Activated T-helper 9 cell treated with anti-CD3 and anti-CD28 coated beads, Interleukin-2, amount 50 U/mL, for 16 hours (primary cell): ENCODE measurements at regions not wholly inside any gene's neighbourhood (a gene's known extent, or its start where the extent isn't known, plus 50 kb on each side); places are given as distances from the start of the nearest gene placed in this dataset.
"Not testable (repeated sequence)": the region's sequence is repeated elsewhere in the genome, so short reads cannot be mapped to it uniquely, and the experiment has no call there.

Source experiments
- DNase-seq: peaks from one replicate; pipeline ENCODE4 v3.0.0-alpha.2; 2020; ENCODE audit warnings: low read depth

DNA sequence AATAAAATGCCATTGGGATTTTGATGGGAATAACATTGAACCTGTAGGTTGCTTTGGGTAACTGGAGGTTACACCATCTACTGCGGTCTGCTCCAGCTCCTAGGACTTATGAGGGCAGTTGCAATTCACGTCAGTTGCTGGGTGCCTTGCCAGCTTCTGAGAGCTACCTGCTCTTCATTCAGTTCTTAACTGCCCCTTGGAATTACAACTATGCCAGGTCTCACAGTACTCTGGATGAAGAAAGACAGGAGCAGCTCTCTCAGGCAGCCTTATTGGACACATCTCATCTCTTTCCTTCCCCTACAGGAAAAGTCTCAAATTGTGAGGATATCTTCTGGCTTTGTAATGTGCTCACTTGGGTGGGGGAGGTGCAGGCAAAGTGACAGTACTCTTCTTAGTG is 1643.3 kb downstream of the GRIK2 start:
- DNase-seq = no peak

GRCh38 chr6:103027271-103027931 is 1633.9 kb downstream of the GRIK2 start:
- no peak for DNase-seq

GRCh38 chr6:103018426-103018825 is 1624.9 kb downstream of the GRIK2 start:
- no peak for DNase-seq

DNA sequence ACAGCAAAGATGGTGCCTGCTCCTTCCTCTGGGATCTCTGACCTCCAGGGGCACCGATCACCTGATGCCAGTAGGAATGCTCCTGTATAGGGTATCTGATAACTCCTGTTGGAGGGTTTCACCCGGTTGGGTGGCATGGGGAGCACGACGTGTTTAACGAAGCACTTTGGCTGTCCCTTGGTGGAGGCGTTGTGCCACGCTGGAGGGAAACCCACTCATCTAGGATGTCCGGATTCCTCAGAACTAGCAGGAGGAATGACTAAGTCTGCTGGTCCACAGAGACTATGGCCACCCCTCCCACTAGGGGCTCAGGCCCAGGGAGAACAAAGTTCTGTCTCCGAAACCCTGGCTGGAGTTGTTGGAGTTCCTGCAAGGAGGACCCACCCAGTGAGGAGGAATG is 1624.4 kb downstream of the GRIK2 start:
- no peak for DNase-seq

DNA sequence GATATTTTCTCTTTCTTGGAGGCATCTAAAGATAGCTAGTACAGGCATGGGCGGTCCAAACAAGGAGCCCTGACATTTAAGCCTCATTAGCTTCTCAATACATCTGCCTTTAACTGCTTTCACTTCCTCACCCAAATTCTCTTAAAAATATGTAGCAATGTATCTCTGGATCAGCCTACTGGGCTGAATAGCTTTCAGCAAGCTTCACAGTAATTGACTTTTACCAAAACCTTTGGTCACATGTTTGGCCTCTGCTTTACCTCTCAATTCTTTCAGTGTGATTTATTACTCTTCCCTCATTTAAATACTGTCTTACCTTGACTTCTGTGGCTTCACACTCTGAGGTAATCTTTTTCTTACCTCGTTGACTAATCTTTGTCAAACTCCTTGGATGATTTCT is 1618.1 kb downstream of the GRIK2 start:
- no peak for DNase-seq

DNA sequence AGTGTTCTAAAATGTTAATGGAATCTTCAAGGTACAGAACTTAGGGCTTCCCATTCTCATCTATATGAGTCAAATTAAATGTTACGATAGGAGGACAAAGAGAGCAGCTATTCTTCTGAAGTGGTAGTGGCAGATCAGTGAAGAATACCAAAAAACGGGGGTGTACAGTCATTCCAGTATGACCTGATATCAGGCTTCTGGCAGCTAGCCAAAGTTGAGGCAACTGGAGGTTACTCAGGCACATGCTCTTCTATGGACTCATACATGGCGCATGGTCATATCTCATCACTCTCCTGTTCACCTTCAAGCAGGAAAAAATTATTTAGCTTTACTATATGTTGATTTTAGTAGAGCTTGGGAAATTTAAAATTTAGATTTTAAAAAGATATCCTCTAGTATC is 1608.8 kb downstream of the GRIK2 start:
- no peak for DNase-seq

DNA sequence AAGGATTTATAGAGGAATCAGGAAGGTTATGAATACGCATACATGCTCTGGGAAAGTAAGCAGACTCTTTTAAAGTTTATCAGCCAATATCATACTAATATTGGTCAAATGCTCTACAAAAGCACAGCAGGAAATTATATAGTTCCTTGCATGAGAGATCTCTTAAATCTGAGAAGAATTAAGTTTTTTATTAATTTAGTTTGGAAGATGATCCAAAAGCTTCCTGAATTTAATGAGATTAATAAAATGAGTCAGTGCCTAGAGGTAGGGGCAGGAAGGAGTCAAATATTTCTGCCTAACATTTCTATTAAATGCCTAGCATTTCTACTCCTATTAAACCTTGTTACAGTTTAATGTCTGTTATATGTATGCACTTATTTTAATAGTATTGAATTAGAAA is 1608.2 kb downstream of the GRIK2 start:
- no peak for DNase-seq

GRCh38 chr6:103000688-103001087 is 1607.2 kb downstream of the GRIK2 start:
- DNase-seq = no peak

DNA sequence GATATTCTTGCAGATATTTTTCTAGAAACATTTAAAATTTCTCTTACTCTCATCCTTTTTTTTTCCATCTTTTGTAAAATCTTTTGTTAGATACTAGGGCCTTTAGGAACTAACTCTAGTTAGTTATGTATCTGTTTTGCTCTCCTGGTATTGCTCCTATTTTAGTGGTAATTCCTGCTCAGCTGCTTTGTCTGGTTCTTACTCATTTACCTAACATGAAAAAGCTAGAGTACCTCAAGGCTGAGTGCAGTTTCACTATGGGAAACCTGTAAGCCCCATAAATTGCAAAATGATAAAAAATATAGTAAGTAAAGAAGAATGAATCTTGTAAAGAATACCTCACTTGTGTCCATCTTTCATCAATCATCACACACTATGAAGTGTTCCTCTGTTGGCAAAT is 1602.0 kb downstream of the GRIK2 start:
- DNase-seq = no peak

DNA sequence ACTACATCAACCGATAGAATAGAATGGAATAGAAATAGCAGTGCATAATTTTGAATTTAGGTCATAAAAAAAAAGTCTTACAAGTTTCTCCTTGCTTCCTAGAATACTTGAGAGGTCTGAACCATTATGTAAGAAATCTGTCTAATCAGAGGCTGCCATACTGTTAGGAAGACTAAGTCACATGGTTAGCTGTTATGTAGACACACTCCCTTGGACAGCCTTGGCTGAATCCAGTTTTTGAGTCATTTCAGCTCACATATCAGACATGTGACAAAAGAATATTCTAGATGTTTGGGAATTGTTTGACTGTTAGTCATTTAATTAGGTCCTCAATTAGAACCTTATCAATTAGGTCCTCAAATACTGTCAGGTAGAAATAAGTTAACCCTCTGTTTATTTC is 1601.4 kb downstream of the GRIK2 start:
- DNase-seq = no peak

- no peak for DNase-seq
Observed at GRCh38 chr6:102986086-102986485, 1592.6 kb downstream of the GRIK2 start.

DNA sequence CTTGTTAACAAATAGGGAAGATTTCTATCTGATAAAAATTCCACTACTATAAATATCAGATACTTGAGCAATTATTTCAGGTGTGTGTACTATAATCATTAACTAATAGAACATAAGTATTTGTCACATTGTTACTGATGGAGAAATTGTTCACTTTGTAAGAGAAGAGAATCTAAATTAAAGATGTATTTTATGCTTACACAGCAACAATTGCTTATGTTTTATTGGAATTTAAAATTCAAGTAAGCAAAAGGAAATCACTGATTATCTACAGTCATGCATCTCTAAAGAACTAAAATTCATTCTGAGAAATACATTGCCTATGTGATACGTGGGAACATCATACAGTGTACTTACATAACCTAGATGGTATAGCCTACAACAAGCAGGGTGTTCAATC is 1590.8 kb downstream of the GRIK2 start:
- DNase-seq = no peak

GRCh38 chr6:102981490-102982015 is 1588.0 kb downstream of the GRIK2 start:
- DNase-seq = no peak

- no peak for DNase-seq
Observed at GRCh38 chr6:102980951-102981350, 1587.4 kb downstream of the GRIK2 start.

- DNase-seq = no peak
Observed at GRCh38 chr6:102961902-102962301, 1568.4 kb downstream of the GRIK2 start.

DNA sequence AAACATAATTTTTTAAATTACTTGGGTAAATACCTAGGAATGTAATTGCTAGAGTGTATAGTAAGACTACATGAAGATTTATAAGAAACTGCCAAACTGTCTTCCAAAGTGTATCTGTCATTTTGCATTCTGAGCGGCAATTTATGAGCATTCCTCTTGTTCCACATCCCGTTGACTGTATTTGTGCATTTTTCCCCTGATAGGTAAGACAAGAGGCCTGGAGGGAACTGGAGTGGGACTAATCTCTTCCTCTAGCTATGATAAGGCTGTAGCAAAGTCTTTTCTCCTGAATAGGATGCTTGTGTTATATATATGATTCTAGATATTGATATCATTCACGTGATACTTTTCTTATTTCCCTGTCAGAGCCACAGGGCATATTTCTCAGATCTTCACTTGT is 1557.5 kb downstream of the GRIK2 start:
- DNase-seq = no peak

DNA sequence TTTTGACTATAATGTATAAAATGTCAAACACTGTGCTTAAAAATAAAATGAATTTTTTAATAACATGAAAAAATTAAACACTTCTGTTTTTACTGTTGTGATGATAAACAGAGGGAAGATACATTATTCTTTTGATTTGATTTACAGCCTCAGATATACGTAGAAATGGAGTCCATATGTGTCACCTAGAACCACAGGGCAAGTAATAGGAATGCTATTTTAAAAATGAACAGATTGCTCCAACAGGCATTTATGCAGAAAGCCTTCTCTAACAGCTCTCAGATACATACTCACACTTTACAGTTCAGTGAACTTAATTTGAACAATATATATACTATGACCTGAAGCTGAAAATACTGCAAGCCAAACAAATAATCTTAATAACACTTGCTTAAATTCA is 1551.0 kb downstream of the GRIK2 start:
- no peak for DNase-seq

DNA sequence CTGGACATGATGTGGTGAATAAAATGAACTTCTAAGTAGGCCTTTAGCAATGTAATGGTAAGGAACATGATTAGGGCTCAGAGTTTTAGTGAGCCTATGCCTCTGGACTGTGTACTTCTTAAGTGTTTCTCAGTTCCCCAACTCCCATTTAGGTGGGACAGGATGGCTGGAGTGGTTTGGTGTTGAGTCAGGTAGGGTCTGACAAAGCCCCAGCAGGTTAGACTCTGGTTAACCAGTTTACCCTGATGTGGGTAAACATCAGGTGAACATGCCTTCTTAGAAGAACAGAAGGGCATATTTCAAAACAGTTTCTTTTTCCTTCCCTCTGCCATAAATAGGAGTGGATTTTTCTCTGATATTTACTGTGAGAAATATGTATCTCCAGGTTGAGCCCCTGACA is 1548.7 kb downstream of the GRIK2 start:
- DNase-seq = no peak

DNA sequence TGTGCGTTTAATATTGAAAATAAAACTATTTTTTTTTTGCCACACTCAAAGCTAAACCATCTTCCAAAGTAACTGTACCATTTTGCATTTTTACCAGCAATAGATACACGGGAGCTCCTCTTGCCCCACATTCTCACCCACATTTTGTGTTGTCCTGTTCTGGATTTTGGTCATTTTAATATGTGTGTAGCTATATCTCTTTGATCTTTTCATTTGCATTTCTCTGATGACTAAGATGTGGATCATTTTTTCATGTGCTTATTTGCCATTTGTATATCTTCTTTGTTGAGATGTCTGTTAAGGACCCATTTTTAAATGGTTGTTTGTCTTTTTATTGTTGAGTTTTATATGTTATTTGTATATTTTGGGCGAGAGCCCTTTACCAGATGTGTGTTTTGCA is 1543.5 kb downstream of the GRIK2 start:
- DNase-seq = no peak

DNA sequence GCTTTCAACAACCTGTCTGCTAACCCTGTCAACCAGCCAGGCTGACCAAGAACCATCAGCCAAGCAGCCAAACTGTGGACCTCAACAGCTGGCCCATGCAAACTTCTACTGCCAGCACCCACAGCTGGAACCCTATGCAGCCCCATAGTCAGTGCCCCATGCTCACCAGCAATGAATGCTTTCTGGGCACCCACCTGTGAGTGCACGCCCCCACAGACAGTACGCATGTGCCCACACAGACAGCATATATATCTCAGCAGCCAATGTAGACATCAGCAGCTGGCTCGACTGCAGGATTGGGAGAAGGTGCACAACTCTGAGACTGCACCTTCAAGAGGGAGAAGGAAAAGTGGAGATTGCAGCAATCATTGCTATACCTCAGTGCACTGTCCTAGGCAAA is 1534.6 kb downstream of the GRIK2 start:
- DNase-seq = no peak

GRCh38 chr6:102918161-102918560 is 1524.7 kb downstream of the GRIK2 start:
- no peak for DNase-seq

- no peak for DNase-seq
Observed at GRCh38 chr6:102911571-102911970, 1518.1 kb downstream of the GRIK2 start.

DNA sequence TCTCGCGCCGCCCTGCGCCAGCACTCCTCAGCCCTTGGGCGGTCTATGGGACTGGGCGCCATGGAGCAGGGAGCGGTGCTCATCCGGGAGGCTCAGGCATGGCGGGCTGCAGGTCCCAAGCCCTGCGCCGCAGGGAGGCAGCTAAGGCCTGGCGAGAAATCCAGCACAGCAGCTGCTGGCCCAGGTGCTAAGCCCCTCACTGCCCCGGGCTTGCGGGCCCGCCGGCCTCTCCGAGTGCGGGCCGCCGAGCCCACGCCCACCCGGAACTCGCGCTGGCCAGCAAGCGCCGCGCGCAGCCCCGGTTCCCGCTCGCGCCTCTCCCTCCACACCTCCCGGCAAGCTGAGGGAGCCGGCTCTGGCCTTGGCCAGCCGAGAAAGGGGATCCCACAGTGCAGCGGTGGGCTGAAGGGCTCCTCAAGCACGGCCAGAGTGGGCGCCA is 1517.2 kb downstream of the GRIK2 start:
- DNase-seq = not testable (repeated sequence)

- no peak for DNase-seq
Observed at GRCh38 chr6:102907181-102907580, 1513.7 kb downstream of the GRIK2 start.
